ENCODE measurements at regions not wholly inside any gene's neighbourhood (a gene's known extent, or its start where the extent isn't known, plus 50 kb on each side); places are given as distances from the start of the nearest gene placed in this dataset.

DNA sequence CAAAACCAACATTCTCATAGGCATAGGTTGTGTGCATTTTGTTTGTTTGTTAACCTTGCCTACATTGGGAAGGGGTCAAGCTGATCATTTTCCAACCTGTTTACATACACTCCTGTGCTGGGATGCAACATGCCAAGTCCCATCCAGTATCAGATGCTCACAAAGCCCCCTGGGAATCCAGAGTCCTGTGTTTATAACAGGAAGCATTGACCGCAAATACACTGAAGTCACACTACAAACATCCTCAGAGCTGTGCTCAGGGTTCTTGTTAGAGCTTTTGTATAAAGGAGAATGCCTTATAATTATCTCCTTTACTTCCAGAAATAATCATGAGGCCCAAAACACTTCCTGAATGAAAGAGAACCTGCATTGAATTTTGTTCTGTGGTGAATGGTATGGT is 488.7 kb upstream of the TCF4 start:
- Mint-ChIP-seq H3K9me3 (no peaks in the 10 kb centered on the region), H3K27ac (no peak overlapping the region), H3K4me1 (no peaks in the 10 kb centered on the region), H3K27me3 (ENCODE audit: insufficient read depth, low read depth) (no peaks in the 10 kb centered on the region), H3K4me3 (no peak overlapping the region), H3K36me3 (no peaks in the 10 kb centered on the region)
- TF ChIP-seq EZH2phosphoT487 (IDR thresholded peaks at IDR 0.05) (no peak), EZH2 (IDR thresholded peaks at IDR 0.05) (no peak)
- TF ChIP-seq, protein P1, sequence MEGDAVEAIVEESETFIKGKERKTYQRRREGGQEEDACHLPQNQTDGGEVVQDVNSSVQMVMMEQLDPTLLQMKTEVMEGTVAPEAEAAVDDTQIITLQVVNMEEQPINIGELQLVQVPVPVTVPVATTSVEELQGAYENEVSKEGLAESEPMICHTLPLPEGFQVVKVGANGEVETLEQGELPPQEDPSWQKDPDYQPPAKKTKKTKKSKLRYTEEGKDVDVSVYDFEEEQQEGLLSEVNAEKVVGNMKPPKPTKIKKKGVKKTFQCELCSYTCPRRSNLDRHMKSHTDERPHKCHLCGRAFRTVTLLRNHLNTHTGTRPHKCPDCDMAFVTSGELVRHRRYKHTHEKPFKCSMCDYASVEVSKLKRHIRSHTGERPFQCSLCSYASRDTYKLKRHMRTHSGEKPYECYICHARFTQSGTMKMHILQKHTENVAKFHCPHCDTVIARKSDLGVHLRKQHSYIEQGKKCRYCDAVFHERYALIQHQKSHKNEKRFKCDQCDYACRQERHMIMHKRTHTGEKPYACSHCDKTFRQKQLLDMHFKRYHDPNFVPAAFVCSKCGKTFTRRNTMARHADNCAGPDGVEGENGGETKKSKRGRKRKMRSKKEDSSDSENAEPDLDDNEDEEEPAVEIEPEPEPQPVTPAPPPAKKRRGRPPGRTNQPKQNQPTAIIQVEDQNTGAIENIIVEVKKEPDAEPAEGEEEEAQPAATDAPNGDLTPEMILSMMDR (IDR thresholded peaks at IDR 0.05): no peak
- Histone ChIP-seq H3K36me3 (no peaks in the 10 kb centered on the region), H4K20me1 (ENCODE audit: low read depth) (no peaks in the 10 kb centered on the region), H3K4me2 (no peak overlapping the region), H3K4me3 (no peak overlapping the region), H3K9me3 (ENCODE audit: low read depth) (no peaks in the 10 kb centered on the region), H3F3A (ENCODE audit: low read depth) (no peaks in the 10 kb centered on the region), H3K27me3 (no peaks in the 10 kb centered on the region), H3K4me1 (no peaks in the 10 kb centered on the region), H3K79me2 (ENCODE audit: low read depth) (no peaks in the 10 kb centered on the region), H3K27ac (no peak overlapping the region), H2AFZ (replicated peaks) (no peak overlapping the region), H3K9ac (no peak overlapping the region)
- no peak for DNase-seq (ENCODE audit: low spot score)

DNA sequence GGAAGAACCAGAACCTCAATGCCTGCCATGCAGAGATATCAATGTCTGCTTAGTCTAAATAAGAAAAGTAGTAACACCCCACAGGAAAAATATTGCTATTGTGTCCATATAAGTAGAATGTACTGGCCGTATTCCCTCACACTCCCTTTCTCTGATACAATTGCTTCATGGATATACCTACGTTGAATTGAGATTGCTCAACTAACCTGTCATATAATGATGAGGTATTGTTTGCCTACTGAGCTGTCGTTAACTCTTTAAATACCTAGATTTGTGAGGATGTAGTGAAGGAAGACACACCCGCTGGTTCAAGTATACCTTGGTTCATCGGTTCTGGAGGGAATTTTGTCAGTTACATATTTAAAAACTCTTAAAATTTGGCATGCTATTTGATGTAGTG is 480.7 kb upstream of the TCF4 start:
- Histone ChIP-seq H3K4me1 (peaks cover 16% of the 10 kb centered on the region), H3K9me3 (ENCODE audit: low read depth) (no peaks in the 10 kb centered on the region), H3K4me2 (no peak overlapping the region), H3F3A (ENCODE audit: low read depth) (no peaks in the 10 kb centered on the region), H2AFZ (replicated peaks) (no peak overlapping the region), H3K27ac (no peak overlapping the region), H3K27me3 (no peaks in the 10 kb centered on the region), H3K79me2 (ENCODE audit: low read depth) (no peaks in the 10 kb centered on the region), H3K9ac (no peak overlapping the region), H4K20me1 (ENCODE audit: low read depth) (no peaks in the 10 kb centered on the region), H3K4me3 (no peak overlapping the region), H3K36me3 (no peaks in the 10 kb centered on the region)
- Mint-ChIP-seq H3K27ac (no peak overlapping the region), H3K4me1 (peaks cover 7% of the 10 kb centered on the region), H3K27me3 (ENCODE audit: insufficient read depth, low read depth) (no peaks in the 10 kb centered on the region), H3K4me3 (no peak overlapping the region), H3K36me3 (no peaks in the 10 kb centered on the region), H3K9me3 (peaks cover 5% of the 10 kb centered on the region)
- TF ChIP-seq EZH2 (IDR thresholded peaks at IDR 0.05) (no peak), EZH2phosphoT487 (IDR thresholded peaks at IDR 0.05) (no peak)
- TF ChIP-seq, protein P1 (IDR thresholded peaks at IDR 0.05): no peak
- no peak for DNase-seq (ENCODE audit: low spot score)

DNA sequence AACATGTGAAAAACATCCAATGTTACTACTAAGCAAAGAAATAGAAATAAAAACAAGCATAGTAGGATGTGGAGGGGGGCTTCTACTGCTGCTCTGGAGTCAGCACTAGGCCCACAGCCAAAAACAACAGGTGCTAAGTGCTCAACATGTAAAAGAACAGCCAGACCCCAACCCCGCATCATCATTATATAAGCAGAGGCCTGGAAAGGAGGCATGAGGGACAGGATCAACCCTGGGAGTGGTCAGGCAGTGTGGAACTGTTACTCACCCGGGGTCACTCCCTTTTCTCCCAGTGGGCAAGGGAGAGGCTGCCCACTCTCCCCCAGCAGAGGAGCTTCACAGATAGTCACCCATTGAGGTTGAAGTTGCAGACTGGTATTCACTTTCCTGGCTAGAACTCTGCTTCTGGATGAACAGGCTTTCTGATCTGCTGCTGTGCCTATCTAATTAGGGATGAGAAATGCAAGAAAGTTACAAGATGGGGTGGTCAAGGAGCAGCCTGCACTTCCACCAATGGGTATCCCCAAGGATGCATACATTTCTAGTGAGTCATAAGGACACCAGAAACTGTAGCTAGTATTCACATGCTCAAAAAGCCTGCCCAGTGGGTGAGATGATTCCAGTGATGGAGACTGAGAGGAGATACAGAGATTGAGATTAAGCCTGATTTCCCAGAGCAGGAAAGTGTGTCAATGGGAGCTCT is 480.1 kb upstream of the TCF4 start:
- H3K9me3 Mint-ChIP-seq: peaks cover 5% of the 10 kb centered on the region
- H3K9me3 ChIP-seq (ENCODE audit: low read depth): no peaks in the 10 kb centered on the region
- no peaks in the 10 kb centered on the region for H3K36me3 ChIP-seq
- H2AFZ ChIP-seq (replicated peaks): no peak overlapping the region
- no peak overlapping the region for H3K27ac Mint-ChIP-seq
- H3K4me1 ChIP-seq: peaks cover 16% of the 10 kb centered on the region
- H3F3A ChIP-seq (ENCODE audit: low read depth): no peaks in the 10 kb centered on the region
- no peaks in the 10 kb centered on the region for H4K20me1 ChIP-seq (ENCODE audit: low read depth)
- no peaks in the 10 kb centered on the region for H3K27me3 Mint-ChIP-seq (ENCODE audit: insufficient read depth, low read depth)
- H3K4me1 Mint-ChIP-seq: peaks cover 7% of the 10 kb centered on the region
- TF ChIP-seq, protein P1 (IDR thresholded peaks at IDR 0.05): no peak
- TF ChIP-seq EZH2phosphoT487 (IDR thresholded peaks at IDR 0.05): no peak
- TF ChIP-seq EZH2 (IDR thresholded peaks at IDR 0.05): no peak
- H3K27me3 ChIP-seq: no peaks in the 10 kb centered on the region
- H3K4me3 Mint-ChIP-seq: no peak overlapping the region
- H3K9ac ChIP-seq: no peak overlapping the region
- no peak for DNase-seq (ENCODE audit: low spot score)
- H3K79me2 ChIP-seq (ENCODE audit: low read depth): no peaks in the 10 kb centered on the region
- H3K27ac ChIP-seq: no peak overlapping the region
- no peaks in the 10 kb centered on the region for H3K36me3 Mint-ChIP-seq
- H3K4me3 ChIP-seq: no peak overlapping the region
- no peak overlapping the region for H3K4me2 ChIP-seq
